ENCODE measurements at regions not wholly inside any gene's neighbourhood (a gene's known extent, or its start where the extent isn't known, plus 50 kb on each side); places are given as distances from the start of the nearest gene placed in this dataset.
A peak's percentile ranks its signal among the peaks of the same experiment; 100 is the strongest.
"Not testable (repeated sequence)": the region's sequence is repeated elsewhere in the genome, so short reads cannot be mapped to it uniquely, and the experiment has no call there.

DNA sequence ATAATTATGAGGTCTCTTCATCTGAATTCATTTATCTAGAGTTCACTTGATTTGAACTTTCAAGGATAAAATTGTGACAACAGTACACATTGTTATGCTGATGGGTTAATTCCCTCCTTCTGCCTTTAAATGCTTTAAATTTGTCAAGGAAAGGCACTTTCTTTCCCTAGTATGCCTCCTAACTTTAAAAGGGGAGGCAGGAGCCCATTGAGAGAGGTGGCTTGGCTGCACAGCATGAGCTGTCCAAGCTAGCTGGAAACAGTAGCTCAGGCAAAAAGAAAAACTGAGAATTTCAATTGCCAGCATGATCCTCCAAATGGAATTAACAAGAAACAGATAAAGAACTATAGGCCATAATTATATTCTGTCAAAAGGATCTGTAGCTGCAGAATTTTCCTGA is 243.3 kb upstream of the GRIK2 start:
- no peak for ATAC-seq
- TF ChIP-seq, protein P1, sequence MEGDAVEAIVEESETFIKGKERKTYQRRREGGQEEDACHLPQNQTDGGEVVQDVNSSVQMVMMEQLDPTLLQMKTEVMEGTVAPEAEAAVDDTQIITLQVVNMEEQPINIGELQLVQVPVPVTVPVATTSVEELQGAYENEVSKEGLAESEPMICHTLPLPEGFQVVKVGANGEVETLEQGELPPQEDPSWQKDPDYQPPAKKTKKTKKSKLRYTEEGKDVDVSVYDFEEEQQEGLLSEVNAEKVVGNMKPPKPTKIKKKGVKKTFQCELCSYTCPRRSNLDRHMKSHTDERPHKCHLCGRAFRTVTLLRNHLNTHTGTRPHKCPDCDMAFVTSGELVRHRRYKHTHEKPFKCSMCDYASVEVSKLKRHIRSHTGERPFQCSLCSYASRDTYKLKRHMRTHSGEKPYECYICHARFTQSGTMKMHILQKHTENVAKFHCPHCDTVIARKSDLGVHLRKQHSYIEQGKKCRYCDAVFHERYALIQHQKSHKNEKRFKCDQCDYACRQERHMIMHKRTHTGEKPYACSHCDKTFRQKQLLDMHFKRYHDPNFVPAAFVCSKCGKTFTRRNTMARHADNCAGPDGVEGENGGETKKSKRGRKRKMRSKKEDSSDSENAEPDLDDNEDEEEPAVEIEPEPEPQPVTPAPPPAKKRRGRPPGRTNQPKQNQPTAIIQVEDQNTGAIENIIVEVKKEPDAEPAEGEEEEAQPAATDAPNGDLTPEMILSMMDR (IDR thresholded peaks at IDR 0.05), result no peak
- Histone ChIP-seq H3K4me1 (ENCODE audit: low read depth) (no peaks in the 10 kb centered on the region), H3K36me3 (ENCODE audit: low read depth) (no peaks in the 10 kb centered on the region), H3K4me3 (no peak overlapping the region), H3K9me3 (no peaks in the 10 kb centered on the region)
- no peak for DNase-seq
- intact Hi-C loops (cut with DNase I, micrococcal nuclease), result no loop called here

DNA sequence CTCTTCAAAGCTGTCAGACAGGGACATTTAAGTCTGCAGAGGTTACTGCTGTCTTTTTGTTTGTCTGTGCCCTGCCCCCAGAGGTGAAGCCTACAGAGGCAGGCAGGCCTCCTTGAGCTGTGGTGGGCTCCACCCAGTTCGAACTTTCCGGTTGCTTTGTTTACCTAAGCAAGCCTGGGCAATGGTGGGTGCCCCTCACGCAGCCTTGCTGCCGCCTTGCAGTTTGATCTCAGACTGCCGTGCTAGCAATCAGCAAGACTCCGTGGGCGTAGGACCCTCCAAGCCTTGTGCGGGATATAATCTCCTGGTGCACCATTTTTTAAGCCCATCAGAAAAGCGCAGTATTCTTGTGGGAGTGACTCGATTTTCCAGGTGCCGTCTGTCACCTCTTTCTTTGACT is 235.9 kb upstream of the GRIK2 start:
- intact Hi-C loops (cut with DNase I, micrococcal nuclease); H3K4me1 ChIP-seq (ENCODE audit: low read depth); H3K9me3 ChIP-seq; H3K4me3 ChIP-seq; ATAC-seq; H3K36me3 ChIP-seq (ENCODE audit: low read depth); DNase-seq: not testable (repeated sequence)

DNA sequence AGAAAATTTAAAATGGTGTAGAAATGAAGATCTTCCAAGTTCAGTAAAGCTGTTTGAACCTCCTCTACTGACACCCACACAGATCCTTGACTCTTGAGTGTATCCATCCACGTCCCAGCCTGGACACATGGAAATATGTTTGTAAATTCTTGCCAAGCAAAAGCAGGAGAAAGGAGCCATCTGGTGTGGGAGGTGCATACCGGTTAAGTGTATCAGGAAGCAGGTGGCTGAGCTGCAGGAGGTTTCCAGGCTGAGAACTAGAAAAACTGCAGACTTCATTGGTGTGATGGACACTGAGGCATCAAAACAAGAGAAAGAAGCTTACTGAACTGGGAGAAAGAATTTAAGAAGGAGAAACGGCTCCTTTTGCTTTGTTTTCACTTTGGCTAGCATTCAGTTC is 229.9 kb upstream of the GRIK2 start:
- Histone ChIP-seq H3K9me3 (no peaks in the 10 kb centered on the region), H3K4me3 (no peak overlapping the region), H3K36me3 (ENCODE audit: low read depth) (no peaks in the 10 kb centered on the region), H3K4me1 (ENCODE audit: low read depth) (no peaks in the 10 kb centered on the region)
- DNase-seq (no peak), ATAC-seq (no peak)
- intact Hi-C loops (cut with DNase I, micrococcal nuclease), result no loop called here
- TF ChIP-seq, protein P1 (IDR thresholded peaks at IDR 0.05), result no peak

DNA sequence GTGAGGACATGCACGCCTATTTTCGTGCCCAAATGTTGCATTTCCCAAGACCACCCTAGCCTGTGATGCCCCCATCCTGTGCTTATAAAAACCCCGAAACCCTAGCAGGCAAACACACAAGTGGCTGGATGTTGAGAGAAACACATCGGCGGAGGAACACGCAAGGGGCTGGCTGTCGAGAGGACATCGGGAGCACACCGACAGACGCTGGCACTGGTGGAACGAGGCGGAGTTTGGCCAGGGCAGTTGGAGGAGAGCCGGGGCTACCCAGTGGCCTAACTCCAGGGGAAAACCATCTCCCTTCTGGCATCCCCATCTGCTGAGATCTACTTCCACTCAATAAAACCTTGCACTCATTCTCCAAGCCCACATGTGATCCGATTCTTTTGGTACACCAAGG is 225.9 kb upstream of the GRIK2 start:
- Histone ChIP-seq H3K9me3 (peaks cover 12% of the 10 kb centered on the region), H3K4me1 (ENCODE audit: low read depth) (no peaks in the 10 kb centered on the region), H3K36me3 (ENCODE audit: low read depth) (no peaks in the 10 kb centered on the region), H3K4me3 (no peak overlapping the region)
- TF ChIP-seq, protein P1 (IDR thresholded peaks at IDR 0.05), result no peak
- peak in 1 of 3 donors; percentile 44 for DNase-seq
- intact Hi-C loops (cut with DNase I, micrococcal nuclease), result no loop called here
- no peak for ATAC-seq

DNA sequence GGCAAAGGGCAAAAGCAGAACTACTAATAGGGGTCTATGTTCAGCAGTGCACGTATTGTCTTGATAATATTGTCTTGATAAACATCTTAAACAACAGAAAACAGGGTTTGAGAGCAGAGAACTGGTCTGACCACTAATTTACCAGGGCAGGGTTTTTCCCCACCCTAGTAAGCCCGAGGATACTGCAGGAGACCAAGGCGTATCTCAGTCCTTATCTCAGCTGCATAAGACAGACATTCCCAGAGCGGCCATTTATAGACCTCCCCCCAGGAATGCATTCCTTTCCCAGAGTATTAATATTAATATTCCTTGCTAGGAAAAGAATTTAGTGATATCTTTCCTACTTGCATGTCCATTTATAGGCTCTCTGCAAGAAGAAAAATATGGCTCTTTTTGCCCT is 222.5 kb upstream of the GRIK2 start:
- ATAC-seq; H3K4me3 ChIP-seq; H3K4me1 ChIP-seq (ENCODE audit: low read depth); intact Hi-C loops (cut with DNase I, micrococcal nuclease); H3K36me3 ChIP-seq (ENCODE audit: low read depth); DNase-seq: not testable (repeated sequence)
- peaks cover 12% of the 10 kb centered on the region for H3K9me3 ChIP-seq

DNA sequence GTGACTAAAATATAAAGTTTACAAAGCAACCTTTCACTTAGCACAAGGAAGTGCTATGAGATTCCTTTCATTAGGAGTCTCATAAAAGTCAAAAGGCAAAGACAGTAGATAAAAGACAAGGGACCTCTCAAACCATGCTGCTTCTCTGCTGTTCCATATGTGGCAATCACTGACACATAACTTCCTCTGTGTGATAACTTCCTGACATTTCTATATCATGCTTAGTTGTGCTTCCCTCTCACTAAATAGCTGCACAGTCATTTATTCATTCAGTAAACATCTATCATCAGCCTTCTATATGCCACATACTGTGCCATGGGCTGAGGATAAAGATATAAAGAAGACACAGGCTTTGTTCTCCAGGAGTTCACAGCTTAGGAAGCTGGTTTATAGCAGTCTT is 214.8 kb upstream of the GRIK2 start:
- DNase-seq (no peak), ATAC-seq (no peak)
- H3K36me3 ChIP-seq (ENCODE audit: low read depth), result no peaks in the 10 kb centered on the region
- TF ChIP-seq, protein P1 (IDR thresholded peaks at IDR 0.05), result no peak
- no peaks in the 10 kb centered on the region for H3K9me3 ChIP-seq
- no peak overlapping the region for H3K4me3 ChIP-seq
- no peaks in the 10 kb centered on the region for H3K4me1 ChIP-seq (ENCODE audit: low read depth)
- intact Hi-C loops (cut with DNase I, micrococcal nuclease), result no loop called here

DNA sequence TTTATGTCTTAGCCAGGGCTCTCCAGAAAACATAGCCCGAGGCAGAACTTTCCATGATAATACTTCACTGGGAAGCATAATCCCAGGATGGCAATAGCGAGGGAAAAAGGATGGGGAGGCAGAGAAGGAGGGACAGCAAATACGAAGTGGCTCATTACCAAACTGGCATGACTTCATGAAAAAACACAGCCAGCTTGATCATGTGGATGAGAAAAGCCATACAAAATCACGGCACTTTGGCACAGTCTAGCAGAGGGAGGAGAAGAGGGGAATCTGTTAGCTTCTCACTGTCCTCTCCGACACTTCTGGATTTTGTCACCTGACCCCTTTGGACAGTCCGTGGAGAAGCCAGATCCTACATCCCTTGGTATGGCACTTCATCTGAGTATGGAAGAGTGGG is 212.5 kb upstream of the GRIK2 start:
- Histone ChIP-seq H3K9me3 (no peaks in the 10 kb centered on the region), H3K4me3 (no peak overlapping the region), H3K36me3 (ENCODE audit: low read depth) (no peaks in the 10 kb centered on the region), H3K4me1 (ENCODE audit: low read depth) (no peaks in the 10 kb centered on the region)
- TF ChIP-seq, protein P1 (IDR thresholded peaks at IDR 0.05), result no peak
- ATAC-seq (no peak), DNase-seq (no peak)
- intact Hi-C loops (cut with DNase I, micrococcal nuclease), result no loop called here

DNA sequence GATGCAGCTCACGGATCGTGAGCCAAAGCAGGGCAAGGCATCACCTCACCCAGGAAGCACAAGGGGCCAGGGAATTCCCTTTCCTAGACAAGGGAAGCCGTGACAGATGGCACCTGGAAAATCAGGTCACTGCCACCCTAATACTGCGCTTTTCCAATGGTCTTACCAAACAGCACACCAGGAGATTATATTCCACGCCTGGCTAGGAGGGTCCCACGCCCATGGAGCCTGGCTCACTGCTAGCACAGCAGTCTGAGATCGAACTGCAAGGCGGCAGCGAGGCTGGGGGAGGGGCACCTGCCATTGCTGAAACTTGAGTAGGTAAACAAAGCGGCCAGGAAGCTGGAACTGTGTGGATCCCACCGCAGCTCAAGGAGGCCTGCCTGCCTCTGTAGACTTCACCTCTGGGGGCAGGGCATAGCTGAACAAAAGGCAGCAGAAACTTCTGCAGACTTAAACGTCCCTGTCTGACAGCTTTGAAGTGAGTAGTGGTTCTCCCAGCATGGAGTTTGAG is 205.2 kb upstream of the GRIK2 start:
- H3K9me3 ChIP-seq; DNase-seq; H3K4me1 ChIP-seq (ENCODE audit: low read depth); H3K36me3 ChIP-seq (ENCODE audit: low read depth); H3K4me3 ChIP-seq; intact Hi-C loops (cut with DNase I, micrococcal nuclease); ATAC-seq: not testable (repeated sequence)

Measured in mucosa of descending colon (tissue), 3 donors.